ENCODE measurements at regions not wholly inside any gene's neighbourhood (a gene's known extent, or its start where the extent isn't known, plus 50 kb on each side); places are given as distances from the start of the nearest gene placed in this dataset.

DNA sequence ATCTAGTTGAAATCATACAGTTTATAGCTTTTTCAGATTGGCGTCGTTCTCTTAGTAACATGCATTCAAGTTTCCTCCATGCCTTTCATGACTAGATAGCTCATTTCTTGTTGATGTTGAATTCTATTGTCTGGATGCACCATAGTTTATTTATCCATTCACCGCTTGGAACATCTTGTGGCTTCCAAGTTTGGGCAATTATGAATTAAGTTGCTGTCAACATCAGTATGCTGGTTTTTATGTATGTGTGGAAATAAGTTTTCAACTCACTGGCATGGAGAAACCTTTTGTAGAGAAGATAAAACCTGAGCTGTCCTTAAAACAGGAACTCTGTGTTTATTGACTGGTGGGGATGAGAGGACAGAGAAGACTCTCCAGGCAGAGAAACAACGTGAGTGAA lies 248.0 kb downstream of the CDC5L start:
- H3K9me3 ChIP-seq (ENCODE audit: control insufficient read depth in 1 of 2, insufficient read depth in 1 of 2, low read length in 2 of 2), result peaks cover 0 to 4% of the 10 kb centered on the region in 2 experiments
- Mint-ChIP-seq H3K9me3 (no peaks in the 10 kb centered on the region), H3K27me3 (no peaks in the 10 kb centered on the region), H3K36me3 (ENCODE audit: low read depth) (no peaks in the 10 kb centered on the region), H3K4me3 (no peak overlapping the region), H3K27ac (no peak overlapping the region), H3K4me1 (ENCODE audit: low read depth) (peaks cover 4% of the 10 kb centered on the region)
- ATAC-seq (ENCODE audit: poor library complexity) (no peak), DNase-seq (no peak)
- POLR2A ChIA-PET, result no interaction called here
- no peak overlapping the region for H3K27ac ChIP-seq (ENCODE audit: low read depth in 1 of 2, low read length in 2 of 2)
- CTCF ChIA-PET, result no interaction called here
- no peaks in the 10 kb centered on the region for H3K36me3 ChIP-seq (ENCODE audit: insufficient read depth, low read length)
- H3K4me3 ChIP-seq (ENCODE audit: low read length), result no peak overlapping the region
- H3K4me1 ChIP-seq (ENCODE audit: insufficient read depth, low read length), result peaks cover 1% of the 10 kb centered on the region
- TF ChIP-seq, protein P1, sequence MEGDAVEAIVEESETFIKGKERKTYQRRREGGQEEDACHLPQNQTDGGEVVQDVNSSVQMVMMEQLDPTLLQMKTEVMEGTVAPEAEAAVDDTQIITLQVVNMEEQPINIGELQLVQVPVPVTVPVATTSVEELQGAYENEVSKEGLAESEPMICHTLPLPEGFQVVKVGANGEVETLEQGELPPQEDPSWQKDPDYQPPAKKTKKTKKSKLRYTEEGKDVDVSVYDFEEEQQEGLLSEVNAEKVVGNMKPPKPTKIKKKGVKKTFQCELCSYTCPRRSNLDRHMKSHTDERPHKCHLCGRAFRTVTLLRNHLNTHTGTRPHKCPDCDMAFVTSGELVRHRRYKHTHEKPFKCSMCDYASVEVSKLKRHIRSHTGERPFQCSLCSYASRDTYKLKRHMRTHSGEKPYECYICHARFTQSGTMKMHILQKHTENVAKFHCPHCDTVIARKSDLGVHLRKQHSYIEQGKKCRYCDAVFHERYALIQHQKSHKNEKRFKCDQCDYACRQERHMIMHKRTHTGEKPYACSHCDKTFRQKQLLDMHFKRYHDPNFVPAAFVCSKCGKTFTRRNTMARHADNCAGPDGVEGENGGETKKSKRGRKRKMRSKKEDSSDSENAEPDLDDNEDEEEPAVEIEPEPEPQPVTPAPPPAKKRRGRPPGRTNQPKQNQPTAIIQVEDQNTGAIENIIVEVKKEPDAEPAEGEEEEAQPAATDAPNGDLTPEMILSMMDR (IDR thresholded peaks at IDR 0.05), result no peak
- H3K27me3 ChIP-seq (ENCODE audit: control insufficient read depth in 1 of 2, insufficient read depth in 2 of 2, low read length in 2 of 2), result peaks cover 0 to 3% of the 10 kb centered on the region in 2 experiments
- intact Hi-C loops (cut with DNase I, micrococcal nuclease), result no loop called here

DNA sequence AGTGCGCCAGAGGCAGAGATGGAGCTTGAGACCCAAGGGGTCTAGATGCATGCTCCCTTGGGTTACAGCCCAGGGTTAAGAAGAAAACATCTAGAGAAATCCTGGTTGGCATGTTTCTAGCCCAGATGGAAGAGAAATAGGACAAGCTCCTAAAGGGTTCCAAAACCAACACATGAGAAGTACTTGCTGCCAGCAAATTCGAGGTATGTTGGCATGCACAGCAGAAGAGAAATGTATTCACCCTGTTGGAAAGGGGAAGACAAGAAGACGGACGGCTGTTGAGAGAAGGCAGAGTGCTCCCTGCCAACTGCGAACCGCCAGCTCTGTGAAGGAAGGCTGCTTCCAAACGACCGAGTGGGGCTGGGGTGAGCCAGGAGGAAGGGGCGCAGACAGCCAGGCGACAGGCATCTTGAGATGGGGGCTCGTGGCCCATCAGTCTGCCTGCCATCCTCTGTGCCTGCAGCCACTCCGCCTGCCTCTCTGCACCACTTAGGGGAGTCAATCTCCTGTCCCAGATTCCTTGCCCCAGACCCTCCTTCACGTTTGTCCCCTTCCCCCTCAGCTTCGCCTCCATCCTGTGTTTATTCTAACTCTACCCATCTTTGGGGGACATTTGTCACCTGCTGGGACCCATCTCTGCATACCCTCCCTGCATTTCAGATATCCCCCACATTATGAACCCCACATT lies 249.2 kb downstream of the CDC5L start:
- no peak overlapping the region for H3K4me3 Mint-ChIP-seq
- H3K36me3 Mint-ChIP-seq (ENCODE audit: low read depth), result no peaks in the 10 kb centered on the region
- H3K27ac Mint-ChIP-seq, result no peak overlapping the region
- TF ChIP-seq, protein P1 (IDR thresholded peaks at IDR 0.05), result no peak
- H3K9me3 ChIP-seq (ENCODE audit: control insufficient read depth in 1 of 2, insufficient read depth in 1 of 2, low read length in 2 of 2), result peaks cover 0 to 4% of the 10 kb centered on the region in 2 experiments
- peaks cover 0 to 3% of the 10 kb centered on the region in 2 experiments for H3K27me3 ChIP-seq (ENCODE audit: control insufficient read depth in 1 of 2, insufficient read depth in 2 of 2, low read length in 2 of 2)
- ChIA-PET POLR2A (no interaction called here), CTCF (interaction anchor here (1.0 kb wide), 1 partner anchor 1078 kb away, joined by 3 read pairs; no protein-coding TSS in a partner anchor)
- no peaks in the 10 kb centered on the region for H3K4me1 Mint-ChIP-seq (ENCODE audit: low read depth)
- H3K4me1 ChIP-seq (ENCODE audit: insufficient read depth, low read length), result no peaks in the 10 kb centered on the region
- H3K9me3 Mint-ChIP-seq, result no peaks in the 10 kb centered on the region
- no peaks in the 10 kb centered on the region for H3K36me3 ChIP-seq (ENCODE audit: insufficient read depth, low read length)
- H3K4me3 ChIP-seq (ENCODE audit: low read length), result no peak overlapping the region
- no peak overlapping the region for H3K27ac ChIP-seq (ENCODE audit: low read depth in 1 of 2, low read length in 2 of 2)
- ATAC-seq (ENCODE audit: poor library complexity), result no peak
- intact Hi-C loops (cut with DNase I, micrococcal nuclease), result no loop called here
- no peaks in the 10 kb centered on the region for H3K27me3 Mint-ChIP-seq
- no peak for DNase-seq

DNA sequence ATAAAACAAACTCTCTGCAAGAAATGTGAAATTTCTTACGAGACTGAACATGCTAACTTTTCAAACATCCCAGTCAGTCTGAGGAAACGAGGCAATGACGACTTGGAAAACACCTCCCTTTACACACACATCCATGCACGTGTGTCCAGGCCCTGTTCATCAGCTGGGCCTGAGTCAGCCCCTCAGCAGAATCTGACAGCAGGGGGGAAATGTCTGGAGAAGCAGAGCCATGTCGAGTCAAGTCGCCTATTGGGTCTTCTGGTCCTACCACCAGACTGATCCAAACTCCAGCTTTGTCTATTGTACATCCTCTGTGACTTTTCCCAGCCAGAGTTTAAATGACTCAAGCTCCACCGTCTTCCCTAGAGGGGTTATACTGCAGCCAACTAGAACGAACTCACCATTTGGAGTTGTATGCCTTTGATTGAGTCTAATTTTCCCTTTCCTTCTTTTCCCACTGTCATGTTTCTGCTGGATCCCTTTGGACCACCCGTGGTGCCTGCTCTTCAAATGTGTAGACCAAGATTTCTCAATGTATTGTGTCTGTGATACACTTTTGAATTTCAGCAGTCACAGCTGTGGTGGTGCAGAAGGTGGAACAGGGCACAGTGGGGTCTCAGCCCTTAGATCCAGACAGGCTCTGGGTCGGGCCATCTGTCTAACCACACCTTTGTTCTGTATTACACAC lies 254.0 kb downstream of the CDC5L start:
- ChIA-PET CTCF (no interaction called here), POLR2A (no interaction called here)
- no peak for ATAC-seq (ENCODE audit: poor library complexity)
- Histone ChIP-seq H3K4me3 (ENCODE audit: low read length) (no peak overlapping the region), H3K9me3 (ENCODE audit: control insufficient read depth in 1 of 2, insufficient read depth in 1 of 2, low read length in 2 of 2) (peaks cover 0 to 4% of the 10 kb centered on the region in 2 experiments), H3K27me3 (ENCODE audit: control insufficient read depth in 1 of 2, insufficient read depth in 2 of 2, low read length in 2 of 2) (no peaks in the 10 kb centered on the region), H3K4me1 (ENCODE audit: insufficient read depth, low read length) (no peaks in the 10 kb centered on the region), H3K27ac (ENCODE audit: low read depth in 1 of 2, low read length in 2 of 2) (no peak overlapping the region), H3K36me3 (ENCODE audit: insufficient read depth, low read length) (no peaks in the 10 kb centered on the region)
- Mint-ChIP-seq H3K27me3 (no peaks in the 10 kb centered on the region), H3K36me3 (ENCODE audit: low read depth) (no peaks in the 10 kb centered on the region), H3K9me3 (no peaks in the 10 kb centered on the region), H3K27ac (no peak overlapping the region), H3K4me1 (ENCODE audit: low read depth) (no peaks in the 10 kb centered on the region), H3K4me3 (no peak overlapping the region)
- TF ChIP-seq, protein P1 (IDR thresholded peaks at IDR 0.05), result no peak
- DNase-seq, result no peak
- intact Hi-C loops (cut with DNase I, micrococcal nuclease), result no loop called here
